Loucy (cell line): ENCODE measurements at regions not wholly inside any gene's neighbourhood (a gene's known extent, or its start where the extent isn't known, plus 50 kb on each side); places are given as distances from the start of the nearest gene placed in this dataset.
A peak's percentile ranks its signal among the peaks of the same experiment; 100 is the strongest.

Experiments used
- H2AFZ ChIP-seq: fragments of 200-600 bp; sonication (generic); 2 replicates; pipeline ENCODE4 v1.6.0; 2016; ENCODE audit warnings: antibody characterized with exemption, mild to moderate bottlenecking, low read length, moderate library complexity
- H3F3A ChIP-seq: fragments of 200-600 bp; 2 replicates; pipeline ENCODE4 v1.6.0; 2016; ENCODE audit warnings: antibody characterized with exemption, low read depth, mild to moderate bottlenecking
- H3K27me3 ChIP-seq: fragments of 200-600 bp; sonication (generic); 2 replicates; pipeline ENCODE4 v1.6.1; 2014; ENCODE audit warnings: low read length, mild to moderate bottlenecking; ENCODE audit not compliant: insufficient read depth, poor library complexity, severe bottlenecking
- H3K36me3 ChIP-seq: fragments of 200-600 bp; sonication (generic); 2 replicates; pipeline ENCODE4 v1.6.1; 2016; ENCODE audit warnings: low read length; ENCODE audit not compliant: insufficient read depth
- H3K4me1 ChIP-seq: fragments of 200-600 bp; sonication (generic); 2 replicates; pipeline ENCODE4 v1.5.1; 2014; ENCODE audit warnings: low read length, mild to moderate bottlenecking; ENCODE audit not compliant: insufficient read depth, poor library complexity, severe bottlenecking
- H3K4me2 ChIP-seq: fragments of 200-600 bp; sonication (generic); 2 replicates; pipeline ENCODE4 v1.6.0; 2014; ENCODE audit warnings: antibody characterized with exemption, low read length, low read depth, mild to moderate bottlenecking; ENCODE audit not compliant: poor library complexity, severe bottlenecking
- H3K4me3 ChIP-seq: fragments of 200-600 bp; sonication (generic); 2 replicates; pipeline ENCODE4 v1.5.1; 2014; ENCODE audit warnings: low read length, mild to moderate bottlenecking, mixed read lengths; ENCODE audit not compliant: poor library complexity, severe bottlenecking
- H3K79me2 ChIP-seq: fragments of 200-600 bp; sonication (generic); 2 replicates; pipeline ENCODE4 v1.6.1; 2014; ENCODE audit warnings: low read length; ENCODE audit not compliant: insufficient read depth
- H3K9ac ChIP-seq: fragments of 200-600 bp; sonication (generic); 2 replicates; pipeline ENCODE4 v1.6.0; 2014; ENCODE audit warnings: mild to moderate bottlenecking, low read depth, low read length, moderate library complexity; ENCODE audit not compliant: poor library complexity, severe bottlenecking
- H3K9me2 ChIP-seq: fragments of 200-600 bp; sonication (generic); replicated peaks from 2 replicates; pipeline ENCODE4 v1.6.1; 2016; ENCODE audit warnings: low read depth, low read length, mixed read lengths
- H3K9me3 ChIP-seq: fragments of 200-600 bp; sonication (generic); 2 replicates; pipeline ENCODE4 v1.6.1; 2014; ENCODE audit warnings: mild to moderate bottlenecking, antibody characterized with exemption, low read length, low read depth; ENCODE audit not compliant: insufficient read depth
- H4K20me1 ChIP-seq: fragments of 200-600 bp; sonication (generic); 2 replicates; pipeline ENCODE4 v1.6.0; 2014; ENCODE audit warnings: antibody characterized with exemption, low read length, mild to moderate bottlenecking; ENCODE audit not compliant: insufficient read depth, poor library complexity, severe bottlenecking
- EZH2phosphoT487 ChIP-seq: fragments of 200-600 bp; IDR thresholded peaks from 2 replicates; pipeline ENCODE4 v1.6.1; 2018; ENCODE audit warnings: antibody characterized with exemption, mild to moderate bottlenecking, moderate library complexity, borderline replicate concordance
- TF ChIP-seq, protein P1 (sequence below): fragments of 200-600 bp; sonication (generic); conservative IDR thresholded peaks from 2 replicates; pipeline ENCODE4 v1.5.1; 2014; ENCODE audit warnings: mild to moderate bottlenecking, antibody characterized with exemption, low read length

DNA sequence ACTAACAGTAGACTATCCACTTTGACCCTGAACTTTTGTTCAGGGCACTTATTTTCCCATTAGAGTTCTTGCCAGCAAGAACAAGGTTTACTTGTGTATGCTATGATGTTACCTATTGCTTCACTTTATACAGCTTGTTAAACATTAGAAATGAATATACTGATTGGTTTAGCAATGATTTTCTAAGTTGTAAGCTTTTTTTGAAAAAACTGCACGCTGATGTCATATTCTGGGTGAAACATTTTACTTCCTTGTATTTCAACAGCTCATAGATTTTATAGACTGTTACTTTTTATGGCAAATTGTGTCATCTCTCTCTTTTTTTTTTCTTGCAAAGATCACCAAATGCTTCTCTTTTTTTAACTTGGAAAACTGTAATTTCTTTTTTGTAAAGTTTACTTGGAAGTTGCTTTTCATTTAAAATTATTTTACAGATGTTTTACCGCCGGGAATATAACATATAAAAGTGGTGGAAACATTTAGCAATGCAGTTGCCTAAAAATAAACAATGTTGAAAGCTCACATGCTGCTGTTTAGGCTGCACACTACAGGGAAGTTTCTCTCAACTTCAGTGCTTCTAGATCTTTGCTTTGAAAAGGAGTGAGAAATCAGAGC, 215.3 kb upstream of the NFIA start:
- Histone ChIP-seq H3K4me2 (no peak overlapping the region), H3K9me3 (no peaks in the 10 kb centered on the region), H4K20me1 (no peaks in the 10 kb centered on the region), H3K4me3 (no peak overlapping the region), H3K79me2 (no peaks in the 10 kb centered on the region), H3K36me3 (no peaks in the 10 kb centered on the region), H3K9ac (no peak overlapping the region), H3K27me3 (no peaks in the 10 kb centered on the region), H3K4me1 (peaks cover 35% of the 10 kb centered on the region), H2AFZ (peak overlapping the region; percentile 9; the same call in 1 of the 2 replicates), H3F3A (no peaks in the 10 kb centered on the region), H3K9me2 (no peaks in the 10 kb centered on the region)
- no peak for TF ChIP-seq EZH2phosphoT487
- TF ChIP-seq, protein P1, sequence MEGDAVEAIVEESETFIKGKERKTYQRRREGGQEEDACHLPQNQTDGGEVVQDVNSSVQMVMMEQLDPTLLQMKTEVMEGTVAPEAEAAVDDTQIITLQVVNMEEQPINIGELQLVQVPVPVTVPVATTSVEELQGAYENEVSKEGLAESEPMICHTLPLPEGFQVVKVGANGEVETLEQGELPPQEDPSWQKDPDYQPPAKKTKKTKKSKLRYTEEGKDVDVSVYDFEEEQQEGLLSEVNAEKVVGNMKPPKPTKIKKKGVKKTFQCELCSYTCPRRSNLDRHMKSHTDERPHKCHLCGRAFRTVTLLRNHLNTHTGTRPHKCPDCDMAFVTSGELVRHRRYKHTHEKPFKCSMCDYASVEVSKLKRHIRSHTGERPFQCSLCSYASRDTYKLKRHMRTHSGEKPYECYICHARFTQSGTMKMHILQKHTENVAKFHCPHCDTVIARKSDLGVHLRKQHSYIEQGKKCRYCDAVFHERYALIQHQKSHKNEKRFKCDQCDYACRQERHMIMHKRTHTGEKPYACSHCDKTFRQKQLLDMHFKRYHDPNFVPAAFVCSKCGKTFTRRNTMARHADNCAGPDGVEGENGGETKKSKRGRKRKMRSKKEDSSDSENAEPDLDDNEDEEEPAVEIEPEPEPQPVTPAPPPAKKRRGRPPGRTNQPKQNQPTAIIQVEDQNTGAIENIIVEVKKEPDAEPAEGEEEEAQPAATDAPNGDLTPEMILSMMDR: no peak

DNA sequence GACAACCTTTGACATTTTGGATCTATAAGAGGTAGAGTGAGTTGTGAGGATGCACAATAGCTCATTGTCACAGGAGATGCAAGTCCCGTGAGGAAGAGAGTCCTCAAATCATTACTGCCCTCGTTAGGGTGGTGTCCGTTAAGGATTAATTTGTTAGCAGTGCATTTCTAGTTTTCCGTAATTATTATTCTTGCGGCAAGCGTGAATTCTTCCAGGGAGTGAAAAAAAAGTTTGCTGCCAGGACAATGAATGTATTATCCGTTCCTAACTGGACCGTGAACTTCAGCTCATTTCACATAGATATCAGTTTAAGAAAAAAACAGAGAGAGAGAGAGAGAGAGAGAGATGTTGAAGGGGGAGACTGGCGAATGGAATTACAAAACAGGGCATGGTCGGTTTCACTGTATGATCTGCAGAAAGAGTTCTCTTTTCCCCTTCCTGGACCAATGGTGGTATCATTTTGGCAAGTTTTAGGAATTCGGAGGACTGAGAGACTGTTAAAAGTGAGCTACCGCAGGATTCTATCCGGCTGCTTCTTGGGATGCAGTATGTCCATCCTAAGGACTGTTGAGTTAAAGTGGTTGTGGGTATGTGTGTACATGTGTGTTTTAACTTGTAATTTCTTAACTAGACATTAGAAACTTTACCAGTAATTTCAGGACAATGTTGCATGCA, 216.0 kb upstream of the NFIA start:
- Histone ChIP-seq H3K9ac (no peak overlapping the region), H3K4me2 (no peak overlapping the region), H3K4me1 (peaks cover 37% of the 10 kb centered on the region), H2AFZ (0 out of 2 replicates have a peak overlapping the region, but pooled peaks have one; percentile 9), H3K9me2 (no peaks in the 10 kb centered on the region), H3K27me3 (no peaks in the 10 kb centered on the region), H3K79me2 (no peaks in the 10 kb centered on the region), H3K9me3 (no peaks in the 10 kb centered on the region), H3K4me3 (no peak overlapping the region), H3F3A (no peaks in the 10 kb centered on the region), H3K36me3 (no peaks in the 10 kb centered on the region), H4K20me1 (no peaks in the 10 kb centered on the region)
- TF ChIP-seq EZH2phosphoT487: no peak
- TF ChIP-seq, protein P1: no peak

DNA sequence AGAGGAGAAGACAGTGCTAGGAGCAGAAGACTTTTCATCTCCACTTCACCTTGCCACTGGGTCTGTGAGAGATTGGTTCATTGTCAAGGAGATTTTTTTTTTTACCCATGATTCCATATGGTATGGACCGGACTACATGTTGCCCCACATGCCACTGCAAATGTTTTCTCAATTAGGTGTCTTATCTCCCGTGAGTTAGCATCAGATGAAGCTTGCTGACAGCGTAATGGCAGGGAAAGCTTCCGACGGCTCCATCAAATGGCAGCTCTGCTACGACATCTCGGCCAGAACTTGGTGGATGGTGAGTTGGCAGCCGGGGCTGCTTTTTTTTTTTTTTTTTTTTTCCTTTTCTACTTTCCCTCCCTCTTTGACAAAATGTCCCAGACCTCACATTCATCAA, 217.2 kb upstream of the NFIA start:
- H3K36me3 ChIP-seq: no peaks in the 10 kb centered on the region
- no peaks in the 10 kb centered on the region for H3K27me3 ChIP-seq
- peaks cover 28% of the 10 kb centered on the region for H3K4me1 ChIP-seq
- H3K4me3 ChIP-seq: no peak overlapping the region
- no peaks in the 10 kb centered on the region for H4K20me1 ChIP-seq
- H2AFZ ChIP-seq: no peak overlapping the region
- no peak overlapping the region for H3K4me2 ChIP-seq
- no peaks in the 10 kb centered on the region for H3K9me3 ChIP-seq
- no peaks in the 10 kb centered on the region for H3K79me2 ChIP-seq
- TF ChIP-seq EZH2phosphoT487: no peak
- TF ChIP-seq, protein P1: no peak
- no peak overlapping the region for H3K9ac ChIP-seq
- H3F3A ChIP-seq: no peaks in the 10 kb centered on the region
- H3K9me2 ChIP-seq: no peaks in the 10 kb centered on the region
